PC-3 (cell line): ENCODE measurements at regions not wholly inside any gene's neighbourhood (a gene's known extent, or its start where the extent isn't known, plus 50 kb on each side); places are given as distances from the start of the nearest gene placed in this dataset.

Experiments used
- ATAC-seq: fragments of 200-7000 bp; cut with Tn5 transposase; 2 replicates; pipeline ENCODE4 v1.9.1; 2020; ENCODE audit warnings: mild to moderate bottlenecking, moderate library complexity
- BruUV-seq: library from RNA; stranded (reverse); fragments of 400-500 nt; replicated peaks from 2 replicates; lab custom pipeline; 2021; lab: Mats Ljungman, UMichigan
- CTCF ChIA-PET: fragments of 300-600 bp; sonication (Branson Sonifier 250); formaldehyde crosslinking; loops from one replicate; lab custom pipeline; 2022; ENCODE audit warnings: antibody characterized with exemption; lab: Charles Lee
- POLR2A ChIA-PET: fragments of 300-600 bp; sonication (Branson Sonifier 250); formaldehyde crosslinking; loops from one replicate; lab custom pipeline; 2022; ENCODE audit warnings: antibody characterized with exemption; ENCODE audit not compliant: unreplicated experiment; lab: Charles Lee
- DNase-seq: peaks from one replicate; pipeline ENCODE4 v3.0.0-alpha.2; 2015
- H2AFZ ChIP-seq: fragments of 300-600 bp; sonication (generic); 2 replicates; pipeline ENCODE4 v1.6.0; 2016; ENCODE audit warnings: antibody characterized with exemption, low read length
- H3F3A ChIP-seq: fragments of 300-600 bp; sonication (generic); one replicate; pipeline ENCODE4 v1.6.0; 2017; ENCODE audit warnings: antibody characterized with exemption, low read length, control low read depth, mild to moderate bottlenecking; ENCODE audit not compliant: unreplicated experiment
- H3K27ac ChIP-seq: fragments of 300-600 bp; sonication (generic); 2 replicates; pipeline ENCODE4 v1.5.1; 2016; ENCODE audit warnings: mild to moderate bottlenecking, low read length
- H3K27me3 ChIP-seq: fragments of 300-600 bp; sonication (generic); 2 replicates; pipeline ENCODE4 v1.6.1; 2016; ENCODE audit warnings: low read length, mixed read lengths
- H3K36me3 ChIP-seq: fragments of 300-600 bp; sonication (generic); 2 replicates; pipeline ENCODE4 v1.6.1; 2016; ENCODE audit warnings: low read depth, mixed run types, low read length, mixed read lengths
- H3K4me1 ChIP-seq: fragments of 300-600 bp; sonication (generic); 2 replicates; pipeline ENCODE4 v1.5.1; 2016; ENCODE audit warnings: low read length; ENCODE audit not compliant: insufficient read depth
- H3K4me2 ChIP-seq: fragments of 300-600 bp; sonication (generic); 2 replicates; pipeline ENCODE4 v1.6.0; 2016; ENCODE audit warnings: low read length
- H3K4me3 ChIP-seq: fragments of 300-600 bp; sonication (generic); 2 replicates; pipeline ENCODE4 v1.5.1; 2016; ENCODE audit warnings: mild to moderate bottlenecking, low read length, mixed read lengths
- H3K79me2 ChIP-seq: fragments of 300-600 bp; sonication (generic); 2 replicates; pipeline ENCODE4 v1.6.1; 2017; ENCODE audit warnings: low read length, mixed read lengths
- H3K9ac ChIP-seq: fragments of 300-600 bp; sonication (generic); 2 replicates; pipeline ENCODE4 v1.6.0; 2016; ENCODE audit warnings: mild to moderate bottlenecking, low read length
- H3K9me2 ChIP-seq: fragments of 300-600 bp; sonication (generic); replicated peaks from 2 replicates; pipeline ENCODE4 v1.6.1; 2016; ENCODE audit warnings: mixed run types, low read length, mixed read lengths
- H3K9me3 ChIP-seq: fragments of 300-600 bp; sonication (generic); 2 replicates; pipeline ENCODE4 v1.6.1; 2016; ENCODE audit warnings: low read length, mixed read lengths
- H4K20me1 ChIP-seq: fragments of 300-600 bp; sonication (generic); 2 replicates; pipeline ENCODE4 v1.6.1; 2016; ENCODE audit warnings: low read length, mixed read lengths
- EZH2 ChIP-seq: fragments of 300-600 bp; sonication (generic); IDR thresholded peaks from one replicate; pipeline ENCODE4 v1.6.1; 2017; ENCODE audit warnings: antibody characterized with exemption, mild to moderate bottlenecking, low read length; ENCODE audit not compliant: unreplicated experiment
- EZH2phosphoT487 ChIP-seq: fragments of 300-600 bp; sonication (generic); IDR thresholded peaks from 2 replicates; pipeline ENCODE4 v1.6.1; 2018; ENCODE audit warnings: mild to moderate bottlenecking, antibody characterized with exemption, low read length, borderline replicate concordance
- intact Hi-C: fragments of 100-400 bp; cut with micrococcal nuclease; formaldehyde crosslinking; loops from 2 replicates; pipeline ENCODE4 v1.9.0; 2023
- TF ChIP-seq, protein P1 (sequence below): fragments of 300-600 bp; sonication (generic); conservative IDR thresholded peaks from 2 replicates; pipeline ENCODE4 v1.5.1; 2017; ENCODE audit warnings: antibody characterized with exemption, low read depth, mild to moderate bottlenecking, low read length

DNA sequence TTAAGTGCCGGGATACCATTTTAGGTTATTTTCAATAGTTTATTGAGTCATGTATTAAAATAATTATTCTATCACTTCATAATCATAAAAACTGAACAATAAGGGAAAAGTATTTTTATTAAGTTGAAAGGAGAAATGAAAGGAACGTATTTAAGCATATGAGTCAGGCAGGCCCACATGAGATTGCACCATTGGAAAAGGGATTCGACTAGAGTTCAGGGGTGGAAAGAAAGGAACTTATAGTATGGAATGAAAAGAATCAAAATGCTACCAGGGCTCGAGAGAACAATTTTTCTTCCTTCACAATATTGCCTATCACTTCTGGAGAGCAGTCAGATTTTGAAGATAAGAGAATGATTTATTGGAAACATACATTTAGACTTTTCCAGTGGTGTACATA lies 516.5 kb upstream of the NETO1 start:
- no peaks in the 10 kb centered on the region for H3K27me3 ChIP-seq
- H2AFZ ChIP-seq = no peak overlapping the region
- no peak overlapping the region for H3K4me2 ChIP-seq
- ChIA-PET CTCF (no interaction called here), POLR2A (no interaction called here)
- intact Hi-C loops = loop anchor here (5.0 to 10.0 kb wide), 4 partner anchors 178 to 458 kb away; no protein-coding TSS in a partner anchor
- no TSS peak for BruUV-seq
- H3K4me1 ChIP-seq = peaks cover 23% of the 10 kb centered on the region
- no peak overlapping the region for H3K9ac ChIP-seq
- no peaks in the 10 kb centered on the region for H4K20me1 ChIP-seq
- no peaks in the 10 kb centered on the region for H3K9me3 ChIP-seq
- H3K27ac ChIP-seq = no peak overlapping the region
- H3F3A ChIP-seq = no peaks in the 10 kb centered on the region
- H3K36me3 ChIP-seq = no peaks in the 10 kb centered on the region; the same call in 1 of the 2 replicates
- DNase-seq = no peak
- no peak for ATAC-seq
- no peaks in the 10 kb centered on the region for H3K9me2 ChIP-seq
- H3K79me2 ChIP-seq = no peaks in the 10 kb centered on the region
- H3K4me3 ChIP-seq = no peak overlapping the region
- TF ChIP-seq, protein P1, sequence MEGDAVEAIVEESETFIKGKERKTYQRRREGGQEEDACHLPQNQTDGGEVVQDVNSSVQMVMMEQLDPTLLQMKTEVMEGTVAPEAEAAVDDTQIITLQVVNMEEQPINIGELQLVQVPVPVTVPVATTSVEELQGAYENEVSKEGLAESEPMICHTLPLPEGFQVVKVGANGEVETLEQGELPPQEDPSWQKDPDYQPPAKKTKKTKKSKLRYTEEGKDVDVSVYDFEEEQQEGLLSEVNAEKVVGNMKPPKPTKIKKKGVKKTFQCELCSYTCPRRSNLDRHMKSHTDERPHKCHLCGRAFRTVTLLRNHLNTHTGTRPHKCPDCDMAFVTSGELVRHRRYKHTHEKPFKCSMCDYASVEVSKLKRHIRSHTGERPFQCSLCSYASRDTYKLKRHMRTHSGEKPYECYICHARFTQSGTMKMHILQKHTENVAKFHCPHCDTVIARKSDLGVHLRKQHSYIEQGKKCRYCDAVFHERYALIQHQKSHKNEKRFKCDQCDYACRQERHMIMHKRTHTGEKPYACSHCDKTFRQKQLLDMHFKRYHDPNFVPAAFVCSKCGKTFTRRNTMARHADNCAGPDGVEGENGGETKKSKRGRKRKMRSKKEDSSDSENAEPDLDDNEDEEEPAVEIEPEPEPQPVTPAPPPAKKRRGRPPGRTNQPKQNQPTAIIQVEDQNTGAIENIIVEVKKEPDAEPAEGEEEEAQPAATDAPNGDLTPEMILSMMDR = no peak
- no peak for TF ChIP-seq EZH2
- no peak for TF ChIP-seq EZH2phosphoT487

DNA sequence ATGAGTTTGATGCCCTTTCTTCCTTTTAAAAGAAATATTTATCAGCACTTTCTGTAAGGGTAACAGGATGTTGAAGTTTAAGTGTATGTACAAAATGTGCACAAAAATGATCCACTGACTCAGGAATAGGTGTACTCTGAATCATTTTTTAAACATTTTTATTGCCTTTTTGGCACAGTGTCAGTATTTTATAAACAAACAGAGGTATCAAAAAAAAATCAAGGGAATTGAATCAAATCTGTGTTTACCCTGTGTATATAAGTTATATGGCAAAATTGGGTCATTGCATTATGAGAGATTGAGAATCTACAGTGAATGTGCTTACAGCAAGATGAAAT lies 513.9 kb upstream of the NETO1 start:
- H3K4me2 ChIP-seq = peak overlapping the region; percentile 54

More for the DNA sequence above, 513.9 kb upstream of the NETO1 start:
- Histone ChIP-seq H3K79me2 (no peaks in the 10 kb centered on the region), H2AFZ (no peak overlapping the region), H3K9ac (peak overlapping the region; percentile 44), H3K27me3 (no peaks in the 10 kb centered on the region), H3K4me3 (no peak overlapping the region), H3K9me3 (no peaks in the 10 kb centered on the region), H4K20me1 (no peaks in the 10 kb centered on the region), H3K9me2 (no peaks in the 10 kb centered on the region), H3F3A (no peaks in the 10 kb centered on the region), H3K4me1 (peaks cover 23% of the 10 kb centered on the region), H3K27ac (peak overlapping the region; percentile 87), H3K36me3 (no peaks in the 10 kb centered on the region; the same call in 1 of the 2 replicates)
- ChIA-PET POLR2A (interaction anchor here (0.6 kb wide), 1 partner anchor 19 kb away, joined by 11 read pairs; no protein-coding TSS in a partner anchor), CTCF (no interaction called here)
- intact Hi-C loops = loop anchor here (1.0 to 10.0 kb wide), 5 partner anchors 164 to 461 kb away; no protein-coding TSS in a partner anchor
- peak; percentile 91 for ATAC-seq
- no peak for TF ChIP-seq EZH2phosphoT487
- TF ChIP-seq EZH2 = no peak
- TF ChIP-seq, protein P1 = no peak
- DNase-seq = peak; percentile 91
- BruUV-seq = no TSS peak
